HG03565 (cell line): ENCODE measurements at regions not wholly inside any gene's neighbourhood (a gene's known extent, or its start where the extent isn't known, plus 50 kb on each side); places are given as distances from the start of the nearest gene placed in this dataset.
"Not testable (repeated sequence)": the region's sequence is repeated elsewhere in the genome, so short reads cannot be mapped to it uniquely, and the experiment has no call there.

ENCODE experiments used
- ATAC-seq: cut with Tn5 transposase; IDR thresholded peaks from one replicate; pipeline ENCODE4 v1.9.1; 2021; ENCODE audit warnings: mild to moderate bottlenecking, moderate library complexity; ENCODE audit not compliant: unreplicated experiment

- no peak for ATAC-seq
Measured at GRCh38 chr21:7916329-7917303, 2604.8 kb upstream of the TPTE start.

DNA sequence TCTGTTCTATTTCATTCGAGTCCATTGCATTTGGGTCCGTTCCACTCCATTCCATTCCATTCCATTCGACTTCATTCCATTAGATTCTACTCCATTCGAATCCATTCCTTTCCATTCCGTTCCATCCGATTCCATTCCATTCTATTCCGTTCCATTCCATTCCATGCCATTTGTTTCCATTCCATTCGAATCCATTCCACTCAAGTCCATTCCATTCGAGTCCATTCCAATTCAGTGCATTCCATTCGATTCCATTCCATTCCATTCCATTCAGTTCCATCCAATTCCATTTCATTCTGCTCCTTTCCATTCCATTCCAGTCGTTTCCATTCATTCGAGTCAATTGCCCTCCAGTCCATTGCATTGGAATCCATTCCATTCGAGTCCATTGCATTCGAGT is 2603.7 kb upstream of the TPTE start:
- ATAC-seq: no peak

- peak; percentile 48 for ATAC-seq
Measured at GRCh38 chr21:7925918-7926582, 2595.3 kb upstream of the TPTE start.

- ATAC-seq: not testable (repeated sequence)
Measured at GRCh38 chr21:7928528-7928927, 2592.9 kb upstream of the TPTE start.

DNA sequence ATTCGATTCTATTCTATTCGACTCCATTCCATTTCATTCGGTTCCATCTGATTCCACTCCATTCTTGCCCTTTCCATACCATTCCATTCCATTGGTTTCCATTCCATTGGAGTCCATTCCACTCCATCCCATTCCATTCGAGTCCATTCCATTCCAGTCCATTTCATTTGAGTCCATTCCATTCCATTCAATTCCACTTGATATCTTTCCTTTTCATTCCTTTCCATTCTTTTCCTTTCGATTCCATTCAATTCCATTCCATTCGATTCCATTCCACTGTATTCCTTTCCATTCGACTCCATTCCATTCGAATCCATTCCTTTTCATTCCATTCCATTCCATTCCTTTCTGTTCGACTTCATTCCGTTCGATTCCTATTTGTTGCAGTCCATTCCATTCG is 2591.8 kb upstream of the TPTE start:
- not testable (repeated sequence) for ATAC-seq

DNA sequence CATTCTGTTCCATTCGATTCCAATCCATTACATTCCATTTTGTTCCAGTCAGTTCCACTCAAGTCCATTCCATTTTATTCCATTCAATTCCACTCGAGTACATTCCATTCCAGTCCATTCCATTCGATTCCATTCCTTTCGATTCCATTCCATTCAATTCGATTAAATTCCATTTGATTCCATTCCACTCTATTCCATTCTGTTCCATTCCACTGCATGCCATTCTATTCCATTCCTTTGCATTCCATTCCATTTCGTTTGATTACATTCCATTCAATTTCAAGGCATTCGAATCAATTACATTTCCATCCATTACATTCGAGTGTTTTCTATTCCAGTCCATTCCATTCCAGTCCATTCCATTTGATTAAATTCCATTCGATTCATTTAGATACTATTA is 2590.9 kb upstream of the TPTE start:
- not testable (repeated sequence) for ATAC-seq

DNA sequence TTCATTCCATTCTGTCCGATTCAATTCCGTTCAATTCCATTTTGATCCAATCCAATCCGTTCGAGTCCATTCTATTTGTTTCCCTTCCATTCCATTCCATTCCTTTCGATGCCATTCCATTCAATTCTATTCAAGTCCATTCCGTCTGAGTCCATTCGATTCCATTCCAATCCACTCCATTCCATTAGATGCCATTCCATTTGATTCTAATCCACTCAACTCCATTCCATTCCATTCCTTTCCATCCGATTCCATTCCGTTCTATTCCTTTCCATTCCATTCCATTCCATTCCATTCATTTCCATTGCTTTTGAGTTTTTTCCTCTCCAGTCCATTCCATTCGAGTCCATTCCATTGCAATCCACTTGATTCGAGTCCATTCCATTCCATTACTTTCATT is 2589.3 kb upstream of the TPTE start:
- not testable (repeated sequence) for ATAC-seq

GRCh38 chr21:7932834-7933233 is 2588.5 kb upstream of the TPTE start:
- not testable (repeated sequence) for ATAC-seq

DNA sequence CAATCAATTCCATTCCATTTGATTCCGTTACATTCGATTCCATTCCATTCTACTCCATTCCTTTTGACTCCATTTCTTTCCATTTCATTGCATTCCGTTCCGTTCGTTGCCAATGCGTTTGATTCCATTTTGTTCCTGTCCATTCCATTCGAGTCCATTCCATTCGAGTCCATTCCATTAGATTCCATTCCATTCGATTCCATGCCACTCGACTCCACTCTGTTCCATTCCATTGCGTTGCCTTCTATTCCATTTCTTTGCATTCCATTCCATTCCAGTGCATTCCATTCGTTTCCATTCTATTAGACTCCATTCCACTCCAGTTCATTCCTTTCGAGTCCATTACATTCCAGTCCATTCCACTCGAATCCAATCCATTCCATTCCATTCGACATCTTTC is 2587.5 kb upstream of the TPTE start:
- no peak for ATAC-seq

- not testable (repeated sequence) for ATAC-seq
Measured at GRCh38 chr21:7937297-7937696, 2584.1 kb upstream of the TPTE start.

DNA sequence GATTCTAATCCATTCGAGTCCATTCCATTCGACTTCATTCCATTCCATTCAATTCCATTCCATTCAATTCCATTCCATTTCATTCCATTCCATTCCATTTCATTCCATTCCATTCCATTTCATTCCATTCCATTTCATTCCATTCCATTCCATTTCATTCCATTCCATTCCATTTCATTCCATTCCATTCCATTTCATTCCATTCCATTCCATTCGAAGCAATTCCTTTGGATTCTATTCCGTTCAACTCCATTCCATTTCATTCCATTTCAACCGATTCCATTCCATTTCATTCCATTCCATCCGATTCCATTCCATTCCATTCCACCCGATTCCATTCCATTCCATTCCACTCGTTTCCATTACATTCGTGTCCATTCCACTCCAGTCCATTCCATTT is 2583.2 kb upstream of the TPTE start:
- ATAC-seq: not testable (repeated sequence)

DNA sequence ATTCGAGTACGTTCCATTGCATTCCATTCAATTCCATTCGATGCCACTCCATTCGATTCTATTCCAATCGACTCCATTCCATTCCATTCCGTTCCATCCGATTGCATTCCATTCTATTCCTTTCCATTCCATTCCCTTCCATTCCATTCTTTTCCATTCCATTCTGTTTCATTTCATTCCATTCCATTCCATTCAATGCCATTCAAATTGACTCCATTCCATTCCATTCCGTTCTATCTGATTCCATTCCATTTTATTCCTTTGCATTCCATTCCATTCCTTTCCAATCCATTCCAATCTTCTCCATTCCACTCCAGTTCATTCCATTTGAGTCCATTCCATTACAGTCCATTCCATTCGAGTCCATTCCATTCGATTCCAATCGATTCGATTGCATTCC is 2580.0 kb upstream of the TPTE start:
- not testable (repeated sequence) for ATAC-seq

- not testable (repeated sequence) for ATAC-seq
Measured at GRCh38 chr21:7942219-7942618, 2579.2 kb upstream of the TPTE start.

DNA sequence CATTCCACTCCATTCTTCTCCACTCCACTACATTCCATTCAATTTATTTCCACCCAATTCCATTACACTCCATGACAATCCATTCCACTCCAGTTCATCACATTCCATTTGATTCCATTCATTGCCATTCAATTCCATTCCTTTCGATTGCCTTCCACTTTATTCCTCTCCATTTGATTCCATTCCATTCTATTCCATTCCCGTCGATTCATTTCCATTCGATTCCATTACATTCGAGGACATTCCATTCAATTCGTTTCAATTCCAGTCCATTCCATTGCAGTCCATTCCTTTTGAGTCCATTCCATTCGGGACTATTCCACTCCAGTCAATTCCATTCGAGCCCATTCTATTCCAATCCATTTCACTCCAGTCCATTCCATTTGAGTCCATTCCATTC is 2577.8 kb upstream of the TPTE start:
- ATAC-seq: not testable (repeated sequence)

- ATAC-seq: no peak
Measured at GRCh38 chr21:7947422-7947821, 2574.0 kb upstream of the TPTE start.

GRCh38 chr21:7948727-7949126 is 2572.7 kb upstream of the TPTE start:
- not testable (repeated sequence) for ATAC-seq

- ATAC-seq: not testable (repeated sequence)
Measured at GRCh38 chr21:7949882-7950281, 2571.5 kb upstream of the TPTE start.

- ATAC-seq: no peak
Measured at GRCh38 chr21:7951854-7952519, 2569.4 kb upstream of the TPTE start.

DNA sequence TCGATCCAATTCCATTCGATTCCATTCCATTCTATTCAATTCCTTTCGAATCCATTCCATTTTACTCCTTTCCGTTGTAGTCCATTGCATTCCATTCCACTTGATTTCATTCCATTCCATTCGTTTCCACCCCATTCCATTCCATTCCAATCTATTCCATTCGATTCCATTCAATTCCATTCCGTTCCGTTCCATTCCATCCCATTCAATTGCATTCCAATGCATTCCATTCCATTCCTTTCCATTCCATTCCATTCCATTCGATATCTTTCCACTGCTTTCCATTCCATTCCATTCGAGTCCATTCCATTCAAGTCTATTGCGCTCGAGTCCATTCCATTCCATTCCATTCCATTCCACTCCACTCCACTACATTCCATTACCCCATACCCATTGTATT is 2568.7 kb upstream of the TPTE start:
- no peak for ATAC-seq

DNA sequence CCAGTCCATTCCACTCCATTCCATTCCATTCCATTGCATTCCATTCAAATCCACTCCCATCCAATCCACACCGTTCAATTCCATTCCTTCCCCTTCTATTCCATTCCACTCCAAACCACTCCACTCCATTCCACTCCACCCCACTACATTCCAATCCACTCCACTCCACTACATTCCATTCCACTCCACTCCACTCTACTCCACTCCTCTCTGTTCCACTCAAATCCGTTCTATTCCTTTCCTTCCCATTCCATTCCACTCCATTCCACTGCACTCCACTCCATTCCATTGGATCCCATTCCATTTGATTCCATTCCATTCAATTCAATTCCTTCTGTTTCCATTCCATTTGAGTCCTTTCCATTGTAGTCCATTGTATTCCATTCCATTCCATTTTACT is 2568.3 kb upstream of the TPTE start:
- ATAC-seq: no peak

DNA sequence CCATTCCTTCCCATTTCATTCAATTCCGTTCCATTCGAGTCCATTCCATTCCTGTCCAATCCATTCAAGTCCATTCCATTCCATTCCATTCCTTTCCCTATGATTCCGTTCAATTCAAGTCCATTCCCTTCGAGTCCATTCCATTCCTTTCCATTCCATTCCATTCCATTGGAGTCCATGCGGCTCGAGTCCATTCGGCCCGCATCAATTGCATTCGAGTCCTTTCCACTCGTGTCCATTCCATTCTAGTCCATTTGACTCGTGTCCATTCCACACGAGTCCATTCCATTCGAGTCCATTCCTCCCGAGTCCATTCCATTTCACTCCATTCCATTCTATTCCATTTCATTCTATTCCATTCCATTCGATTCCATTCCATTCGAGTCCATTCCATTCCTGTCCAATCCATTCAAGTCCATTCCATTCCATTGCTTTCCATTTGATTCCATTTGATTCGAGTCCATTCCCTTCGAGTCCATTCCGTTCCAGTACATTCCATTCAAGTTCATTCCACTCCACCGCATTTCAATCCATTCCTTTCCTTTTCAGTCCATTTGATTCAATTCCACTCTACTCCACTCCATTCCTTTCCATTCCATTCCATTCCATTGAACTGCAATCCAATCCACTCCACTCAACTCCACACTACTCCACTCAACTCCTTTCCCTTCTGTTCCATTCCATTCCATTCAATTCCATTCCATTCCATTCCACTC is 2565.9 kb upstream of the TPTE start:
- not testable (repeated sequence) for ATAC-seq
